ENCODE measurements at regions not wholly inside any gene's neighbourhood (a gene's known extent, or its start where the extent isn't known, plus 50 kb on each side); places are given as distances from the start of the nearest gene placed in this dataset.
"Not testable (repeated sequence)": the region's sequence is repeated elsewhere in the genome, so short reads cannot be mapped to it uniquely, and the experiment has no call there.

DNA sequence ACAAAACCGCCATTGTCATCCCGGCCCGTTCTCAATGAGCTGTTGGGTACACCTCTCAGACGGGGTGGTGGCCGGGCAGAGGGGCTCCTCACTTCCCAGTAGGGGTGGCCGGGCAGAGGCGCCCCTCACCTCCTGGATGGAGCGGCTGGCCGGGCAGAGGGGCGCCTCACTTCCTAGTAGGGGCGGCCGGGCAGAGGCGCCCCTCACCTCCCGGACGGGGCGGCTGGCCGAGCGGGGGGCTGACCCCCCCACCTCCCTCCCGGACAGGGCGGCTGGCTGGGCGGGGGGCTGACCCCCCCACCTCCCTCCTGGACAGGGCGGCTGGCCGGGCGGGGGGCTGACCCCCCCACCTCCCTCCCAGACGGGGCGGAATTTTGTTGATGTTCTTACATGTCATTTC is 1558.3 kb upstream of the CDH9 start:
- TF ChIP-seq, protein P1, sequence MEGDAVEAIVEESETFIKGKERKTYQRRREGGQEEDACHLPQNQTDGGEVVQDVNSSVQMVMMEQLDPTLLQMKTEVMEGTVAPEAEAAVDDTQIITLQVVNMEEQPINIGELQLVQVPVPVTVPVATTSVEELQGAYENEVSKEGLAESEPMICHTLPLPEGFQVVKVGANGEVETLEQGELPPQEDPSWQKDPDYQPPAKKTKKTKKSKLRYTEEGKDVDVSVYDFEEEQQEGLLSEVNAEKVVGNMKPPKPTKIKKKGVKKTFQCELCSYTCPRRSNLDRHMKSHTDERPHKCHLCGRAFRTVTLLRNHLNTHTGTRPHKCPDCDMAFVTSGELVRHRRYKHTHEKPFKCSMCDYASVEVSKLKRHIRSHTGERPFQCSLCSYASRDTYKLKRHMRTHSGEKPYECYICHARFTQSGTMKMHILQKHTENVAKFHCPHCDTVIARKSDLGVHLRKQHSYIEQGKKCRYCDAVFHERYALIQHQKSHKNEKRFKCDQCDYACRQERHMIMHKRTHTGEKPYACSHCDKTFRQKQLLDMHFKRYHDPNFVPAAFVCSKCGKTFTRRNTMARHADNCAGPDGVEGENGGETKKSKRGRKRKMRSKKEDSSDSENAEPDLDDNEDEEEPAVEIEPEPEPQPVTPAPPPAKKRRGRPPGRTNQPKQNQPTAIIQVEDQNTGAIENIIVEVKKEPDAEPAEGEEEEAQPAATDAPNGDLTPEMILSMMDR (IDR thresholded peaks at IDR 0.05): not testable (repeated sequence)
- TF ChIP-seq ZFX (IDR thresholded peaks at IDR 0.05; ENCODE audit: borderline replicate concordance): not testable (repeated sequence)
